ENCODE measurements at regions not wholly inside any gene's neighbourhood (a gene's known extent, or its start where the extent isn't known, plus 50 kb on each side); places are given as distances from the start of the nearest gene placed in this dataset.

GRCh38 chr2:168402531-168402930 is 53.5 kb upstream of the CERS6 start:
- TF ChIP-seq CTCF (IDR thresholded peaks at IDR 0.05), result no peak
- peaks cover 20% of the 10 kb centered on the region for H3K4me1 Mint-ChIP-seq (ENCODE audit: low read depth)
- DNase-seq (ENCODE audit: low spot score), result no peak

GRCh38 chr2:168403736-168404135 is 52.3 kb upstream of the CERS6 start:
- peaks cover 2% of the 10 kb centered on the region for H3K36me3 Mint-ChIP-seq (ENCODE audit: low read depth)
- no peak overlapping the region for H3K27ac Mint-ChIP-seq (ENCODE audit: unreplicated experiment)
- peaks cover 16% of the 10 kb centered on the region for H3K9me3 Mint-ChIP-seq (ENCODE audit: low read depth)
- H3K4me1 Mint-ChIP-seq (ENCODE audit: low read depth), result peaks cover 20% of the 10 kb centered on the region
- DNase-seq (ENCODE audit: low spot score), result no peak
- TF ChIP-seq CTCF (IDR thresholded peaks at IDR 0.05), result no peak
- no peak overlapping the region for H3K4me3 Mint-ChIP-seq (ENCODE audit: unreplicated experiment)
- H3K27me3 Mint-ChIP-seq (ENCODE audit: low read depth), result no peaks in the 10 kb centered on the region

More at GRCh38 chr2:168402531-168402930, 53.5 kb upstream of the CERS6 start:
- Mint-ChIP-seq H3K27me3 (ENCODE audit: low read depth) (no peaks in the 10 kb centered on the region), H3K4me3 (ENCODE audit: unreplicated experiment) (no peak overlapping the region), H3K9me3 (ENCODE audit: low read depth) (peaks cover 4% of the 10 kb centered on the region), H3K36me3 (ENCODE audit: low read depth) (no peaks in the 10 kb centered on the region), H3K27ac (ENCODE audit: unreplicated experiment) (no peak overlapping the region)

GRCh38 chr2:168404764-168405163 is 51.3 kb upstream of the CERS6 start:
- peaks cover 16% of the 10 kb centered on the region for H3K9me3 Mint-ChIP-seq (ENCODE audit: low read depth)
- no peak for TF ChIP-seq CTCF (IDR thresholded peaks at IDR 0.05)
- H3K36me3 Mint-ChIP-seq (ENCODE audit: low read depth), result peaks cover 2% of the 10 kb centered on the region
- peaks cover 20% of the 10 kb centered on the region for H3K4me1 Mint-ChIP-seq (ENCODE audit: low read depth)
- no peak overlapping the region for H3K4me3 Mint-ChIP-seq (ENCODE audit: unreplicated experiment)
- H3K27ac Mint-ChIP-seq (ENCODE audit: unreplicated experiment), result no peak overlapping the region
- no peak for DNase-seq (ENCODE audit: low spot score)
- peaks cover 3% of the 10 kb centered on the region for H3K27me3 Mint-ChIP-seq (ENCODE audit: low read depth)
